Stimulated activated CD8-positive, alpha-beta memory T cell treated with anti-CD3 and anti-CD28 coated beads, Interleukin-7, amount 100 ng/mL, for 4 hours (primary cell): ENCODE measurements at regions not wholly inside any gene's neighbourhood (a gene's known extent, or its start where the extent isn't known, plus 50 kb on each side); places are given as distances from the start of the nearest gene placed in this dataset.

Experiments used
- DNase-seq, 2 donors: peaks; one replicate each; pipeline ENCODE4 v3.0.0-alpha.2; 2020; ENCODE audit warnings: low read depth in 2 of 2

- DNase-seq, result no peak
Observed at GRCh38 chr1:221919341-221919740, 177.5 kb upstream of the DUSP10 start.

GRCh38 chr1:221916176-221916575, 174.3 kb upstream of the DUSP10 start:
- DNase-seq, result no peak

DNA sequence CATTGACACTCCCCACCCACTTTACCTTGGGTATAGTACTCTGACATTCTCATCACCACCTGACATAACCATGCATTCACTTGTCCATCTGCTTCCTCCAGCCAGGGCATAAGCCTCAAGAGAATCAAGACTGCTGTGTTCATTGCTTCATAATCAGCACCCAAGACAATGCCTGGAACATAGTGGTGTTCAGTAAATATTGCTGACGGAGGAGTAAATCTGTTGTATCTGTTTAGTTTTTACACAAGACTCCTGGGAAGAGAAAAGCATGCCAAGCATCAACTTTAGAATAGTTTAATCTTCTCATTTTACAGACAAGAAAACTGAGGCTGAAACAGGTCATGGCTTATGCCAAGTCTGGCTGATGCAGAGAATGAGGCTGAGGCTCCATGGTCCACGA, 173.9 kb upstream of the DUSP10 start:
- no peak for DNase-seq

DNA sequence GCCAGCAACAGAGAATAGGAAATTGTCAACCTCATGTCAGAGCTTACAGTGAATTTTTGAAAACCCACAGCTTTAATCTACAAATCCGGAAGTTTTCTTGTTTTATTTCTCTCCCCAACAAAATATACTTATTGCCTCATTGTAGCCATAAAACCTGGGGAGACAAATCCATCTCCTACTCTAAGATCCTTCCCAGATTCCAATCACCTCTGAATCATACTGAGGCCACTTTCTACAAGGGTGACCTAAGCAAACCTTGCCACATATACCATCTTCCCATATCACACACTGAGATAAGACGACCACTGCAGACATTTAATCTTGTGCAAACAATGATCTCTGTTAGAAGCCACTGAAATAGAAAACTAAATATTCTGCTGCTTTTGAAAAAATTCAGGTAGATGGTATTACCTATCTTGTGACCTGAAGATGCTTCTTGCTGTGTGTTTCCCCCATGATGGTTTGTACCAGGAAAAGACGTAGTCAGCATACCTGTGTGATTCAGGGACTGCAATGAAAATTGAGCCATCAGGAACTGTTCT, 171.5 kb upstream of the DUSP10 start:
- no peak for DNase-seq

DNA sequence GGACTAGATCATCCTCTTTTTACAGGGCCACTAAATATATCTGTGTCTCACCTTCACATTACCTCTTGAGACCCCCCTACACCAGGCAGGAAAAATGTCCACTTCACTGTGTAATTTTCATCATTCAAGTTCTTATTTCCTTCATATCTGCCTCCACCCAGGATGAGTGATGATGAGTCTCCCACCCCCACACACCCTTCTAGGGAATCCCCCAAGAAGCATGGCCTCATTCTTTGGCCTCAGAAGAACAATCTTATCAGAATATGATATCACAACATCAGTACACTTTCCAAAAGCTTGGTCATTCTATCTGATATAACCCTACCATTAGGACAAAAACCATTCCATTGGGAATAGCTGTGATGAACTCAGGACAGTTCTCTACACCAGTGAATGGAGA, 170.3 kb upstream of the DUSP10 start:
- DNase-seq, result no peak

DNA sequence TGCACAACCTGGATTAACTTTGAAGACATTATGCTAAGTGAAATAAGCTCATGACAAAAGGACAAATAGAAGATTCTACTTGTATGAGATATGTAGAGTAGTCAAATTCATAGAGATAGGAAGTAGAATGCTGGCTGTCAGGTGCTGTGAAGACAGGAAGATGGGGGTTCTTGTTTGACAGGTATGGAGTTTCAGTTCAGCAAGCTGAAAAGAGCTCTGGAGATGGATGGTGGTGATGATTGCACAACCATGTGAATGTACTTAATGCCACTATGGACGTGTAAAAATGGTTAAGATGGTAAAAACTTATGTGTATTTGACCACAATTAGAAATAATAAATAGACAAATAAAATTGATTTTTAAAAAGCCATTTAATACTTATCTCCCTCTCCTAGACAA, 169.8 kb upstream of the DUSP10 start:
- no peak for DNase-seq

- no peak for DNase-seq
Observed at GRCh38 chr1:221910222-221910621, 168.3 kb upstream of the DUSP10 start.

DNA sequence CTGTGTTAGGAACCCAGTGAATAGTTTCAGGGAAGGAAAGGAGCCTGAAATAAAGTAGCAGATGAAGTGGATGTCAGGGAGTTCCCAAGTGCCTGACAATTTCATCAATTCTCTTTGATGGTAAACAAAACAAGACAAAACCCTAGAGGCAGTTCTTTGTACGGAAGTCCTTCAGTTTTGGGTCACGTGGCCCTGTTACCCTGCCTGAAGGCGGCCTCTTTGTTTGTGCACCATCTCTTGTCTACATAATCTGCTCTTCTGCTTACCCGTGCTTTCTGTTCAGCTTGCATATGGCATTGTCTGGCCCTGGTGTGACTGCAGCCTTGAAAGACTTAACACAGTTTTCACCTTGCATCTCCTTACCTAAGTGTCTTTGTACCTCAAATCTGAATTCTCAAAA, 166.7 kb upstream of the DUSP10 start:
- no peak for DNase-seq

- no peak for DNase-seq
Observed at GRCh38 chr1:221907166-221907932, 165.5 kb upstream of the DUSP10 start.

DNA sequence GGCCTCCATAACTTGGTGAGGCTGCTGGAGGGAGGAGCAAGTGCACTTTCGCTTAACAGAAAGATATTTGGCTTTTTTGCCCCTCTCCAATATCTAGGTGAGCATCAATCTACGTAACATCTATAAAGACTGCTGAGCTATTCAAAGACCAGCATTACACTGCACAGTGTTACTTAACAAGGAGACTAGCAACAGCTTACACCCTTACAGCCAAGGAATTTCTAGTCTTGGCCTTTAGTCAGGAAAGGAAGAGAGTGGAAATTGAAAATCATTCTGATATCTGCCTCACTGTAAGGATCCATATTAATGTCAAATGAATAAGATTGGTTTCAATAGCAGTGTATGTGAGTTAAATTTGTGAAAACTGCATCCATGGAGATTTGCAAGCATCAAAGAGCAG, 163.9 kb upstream of the DUSP10 start:
- no peak for DNase-seq

DNA sequence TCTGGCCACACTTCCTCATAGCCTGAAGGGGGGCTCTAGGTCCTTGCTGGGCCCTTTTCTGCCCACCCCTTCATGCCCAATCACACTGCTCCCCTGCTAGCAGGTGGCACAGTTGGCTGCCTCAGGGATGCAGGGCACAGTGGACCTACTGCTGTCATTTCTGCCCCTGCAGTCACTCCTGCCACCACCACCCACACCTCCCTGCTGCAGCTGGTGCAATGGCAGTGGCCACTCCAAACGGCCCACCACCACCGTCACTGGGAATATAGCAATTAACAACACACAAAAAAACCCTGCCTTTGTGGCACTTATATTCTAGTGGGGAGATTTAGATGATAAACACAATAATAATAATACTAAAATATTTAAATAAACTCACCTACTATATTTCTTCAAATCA, 162.4 kb upstream of the DUSP10 start:
- no peak for DNase-seq

- DNase-seq, result no peak
Observed at GRCh38 chr1:221903594-221903993, 161.7 kb upstream of the DUSP10 start.

GRCh38 chr1:221902961-221903360, 161.1 kb upstream of the DUSP10 start:
- no peak for DNase-seq

GRCh38 chr1:221900678-221901077, 158.8 kb upstream of the DUSP10 start:
- no peak for DNase-seq

DNA sequence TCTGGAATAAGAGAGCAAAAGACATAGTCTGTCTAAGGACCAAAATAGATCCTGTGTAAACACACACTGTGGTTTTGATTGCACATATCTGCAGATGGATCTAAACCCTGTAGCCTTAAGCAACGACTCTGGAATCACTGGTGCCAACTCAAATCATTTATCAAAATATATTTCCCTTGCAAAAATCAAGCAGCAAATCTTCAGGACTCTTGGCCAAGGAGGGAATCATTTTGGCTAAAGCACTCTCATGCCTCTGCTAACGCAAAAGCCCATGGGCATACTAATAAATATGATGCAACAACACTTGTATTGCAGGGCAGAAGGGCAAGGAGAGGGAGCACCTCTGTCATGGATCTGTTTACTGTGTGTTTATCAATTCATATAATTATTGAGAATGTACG, 155.4 kb upstream of the DUSP10 start:
- no peak for DNase-seq

- DNase-seq, result no peak
Observed at GRCh38 chr1:221892301-221892830, 150.5 kb upstream of the DUSP10 start.

- no peak for DNase-seq
Observed at GRCh38 chr1:221891708-221892107, 149.8 kb upstream of the DUSP10 start.

DNA sequence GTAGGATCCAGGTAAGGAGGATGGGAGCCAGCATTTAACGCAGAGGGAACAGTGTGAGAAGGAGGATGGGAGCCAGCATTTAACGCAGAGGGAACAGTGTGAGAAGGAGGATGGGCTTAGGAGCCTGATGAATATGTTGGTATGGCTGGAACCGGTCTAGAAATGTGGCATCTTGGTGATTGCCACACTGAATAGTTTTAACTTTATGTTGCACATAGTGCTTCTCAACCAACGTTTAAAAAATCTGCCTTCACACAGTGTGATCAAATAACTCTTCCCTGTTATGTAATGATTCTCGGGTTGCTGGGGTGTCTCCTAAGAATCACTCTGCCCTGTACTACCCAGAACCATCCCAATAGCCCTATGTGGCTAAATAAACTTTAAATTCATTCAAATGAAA, 146.9 kb upstream of the DUSP10 start:
- no peak for DNase-seq

GRCh38 chr1:221888218-221888617, 146.3 kb upstream of the DUSP10 start:
- no peak for DNase-seq

GRCh38 chr1:221887758-221888157, 145.9 kb upstream of the DUSP10 start:
- no peak for DNase-seq

GRCh38 chr1:221887415-221887746, 145.5 kb upstream of the DUSP10 start:
- DNase-seq, result no peak

DNA sequence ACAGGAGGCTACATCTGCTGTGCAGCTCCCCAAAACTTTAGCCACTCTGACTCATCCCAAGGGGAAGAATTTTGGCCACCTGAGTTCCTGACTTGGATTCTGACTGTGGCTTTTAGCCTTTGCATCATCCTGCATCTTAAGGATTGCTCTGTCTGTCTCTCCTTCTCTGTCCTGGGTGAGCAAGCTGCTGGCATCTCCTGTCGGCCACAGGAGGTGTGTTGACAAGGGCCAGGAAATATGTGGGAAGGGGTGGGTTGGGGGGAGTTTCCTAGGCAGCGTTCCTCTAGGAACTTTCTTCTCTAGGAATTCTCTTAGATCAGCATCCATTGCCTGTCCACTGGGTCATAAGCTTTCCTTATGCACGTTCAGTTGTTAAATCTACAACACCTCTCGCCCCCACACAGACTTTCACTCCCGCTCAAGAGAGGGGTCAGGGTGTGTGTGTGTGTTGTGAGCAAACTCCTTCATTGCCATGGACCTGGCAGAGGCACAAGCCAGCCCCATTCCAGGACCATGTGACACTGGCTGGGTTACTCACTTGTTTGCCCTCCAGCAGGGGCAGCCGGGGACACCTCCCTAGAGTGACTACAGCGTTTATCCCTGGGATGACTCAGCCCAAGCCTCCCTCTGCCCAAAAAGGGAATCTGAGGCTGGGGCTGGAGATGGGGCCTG, 145.0 kb upstream of the DUSP10 start:
- no peak for DNase-seq

- no peak for DNase-seq
Observed at GRCh38 chr1:221886311-221886710, 144.4 kb upstream of the DUSP10 start.
